ENCODE measurements at regions not wholly inside any gene's neighbourhood (a gene's known extent, or its start where the extent isn't known, plus 50 kb on each side); places are given as distances from the start of the nearest gene placed in this dataset.

DNA sequence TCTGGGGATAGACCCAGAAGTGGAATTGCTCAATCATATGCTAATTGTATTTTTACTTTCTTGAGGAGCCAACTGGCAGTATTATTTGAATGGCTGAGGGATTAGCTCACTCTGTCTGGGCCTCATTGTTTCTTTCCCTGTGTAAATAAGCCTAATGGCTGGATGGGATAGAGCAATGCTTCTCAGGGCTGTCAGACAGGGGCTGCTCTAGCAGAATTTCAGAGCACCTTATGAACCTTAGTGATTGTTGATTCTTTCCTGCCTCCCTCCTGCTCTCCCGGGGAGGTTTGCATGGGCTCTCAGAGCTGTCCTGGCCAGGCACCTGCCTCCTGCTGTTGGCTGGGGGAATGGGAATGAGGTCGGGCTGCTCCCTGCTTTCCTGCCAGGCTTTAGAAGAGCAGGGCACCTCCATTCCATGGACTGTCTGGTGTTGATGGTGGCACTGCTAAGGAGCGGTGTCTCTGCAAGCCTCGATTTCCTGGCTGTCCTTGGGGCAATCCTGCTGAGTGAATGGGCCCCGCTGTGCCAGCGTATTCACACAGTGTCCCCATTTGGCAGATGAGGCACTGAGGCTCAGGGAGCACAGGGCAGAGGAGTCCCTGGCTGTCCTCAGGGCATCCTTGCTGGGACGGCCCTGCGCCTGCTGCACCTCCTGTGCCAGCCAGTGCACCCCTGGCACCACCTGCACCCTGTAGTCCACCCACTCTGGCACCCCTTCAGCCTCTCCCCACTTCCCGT lies 468.2 kb upstream of the HS6ST1 start:
- Mint-ChIP-seq H3K9me3 (ENCODE audit: low read depth) (peaks cover 10% of the 10 kb centered on the region), H3K4me3 (no peak overlapping the region), H3K27me3 (no peaks in the 10 kb centered on the region), H3K4me1 (no peaks in the 10 kb centered on the region), H3K27ac (no peak overlapping the region), H3K36me3 (no peaks in the 10 kb centered on the region)
- ATAC-seq (no peak), DNase-seq (no peak)
- CTCF ChIA-PET, result no interaction called here

DNA sequence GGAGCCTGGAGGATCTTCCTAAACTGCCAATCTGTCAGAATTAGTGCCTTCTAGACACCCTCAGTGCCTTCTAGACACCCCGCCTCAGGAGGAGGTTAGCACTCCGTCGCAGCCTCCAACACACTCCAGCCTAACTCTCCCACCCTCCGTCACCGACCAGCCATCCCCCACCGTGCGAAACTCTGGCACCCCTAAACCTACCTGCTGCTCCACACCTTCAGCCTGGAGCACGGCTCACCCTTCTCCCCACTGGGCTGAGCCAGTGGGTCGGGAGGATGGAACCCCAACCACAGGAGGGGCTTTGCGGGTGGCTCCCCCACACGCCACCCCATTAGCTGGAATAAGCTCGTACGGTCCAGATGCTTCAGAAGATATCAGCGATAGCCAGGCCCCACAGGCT lies 468.9 kb upstream of the HS6ST1 start:
- H3K27ac Mint-ChIP-seq, result no peak overlapping the region
- no peak overlapping the region for H3K4me3 Mint-ChIP-seq
- no peaks in the 10 kb centered on the region for H3K27me3 Mint-ChIP-seq
- DNase-seq, result no peak
- H3K36me3 Mint-ChIP-seq, result no peaks in the 10 kb centered on the region
- H3K9me3 Mint-ChIP-seq (ENCODE audit: low read depth), result peaks cover 10% of the 10 kb centered on the region
- no peaks in the 10 kb centered on the region for H3K4me1 Mint-ChIP-seq
- no peak for ATAC-seq
- CTCF ChIA-PET, result no interaction called here

DNA sequence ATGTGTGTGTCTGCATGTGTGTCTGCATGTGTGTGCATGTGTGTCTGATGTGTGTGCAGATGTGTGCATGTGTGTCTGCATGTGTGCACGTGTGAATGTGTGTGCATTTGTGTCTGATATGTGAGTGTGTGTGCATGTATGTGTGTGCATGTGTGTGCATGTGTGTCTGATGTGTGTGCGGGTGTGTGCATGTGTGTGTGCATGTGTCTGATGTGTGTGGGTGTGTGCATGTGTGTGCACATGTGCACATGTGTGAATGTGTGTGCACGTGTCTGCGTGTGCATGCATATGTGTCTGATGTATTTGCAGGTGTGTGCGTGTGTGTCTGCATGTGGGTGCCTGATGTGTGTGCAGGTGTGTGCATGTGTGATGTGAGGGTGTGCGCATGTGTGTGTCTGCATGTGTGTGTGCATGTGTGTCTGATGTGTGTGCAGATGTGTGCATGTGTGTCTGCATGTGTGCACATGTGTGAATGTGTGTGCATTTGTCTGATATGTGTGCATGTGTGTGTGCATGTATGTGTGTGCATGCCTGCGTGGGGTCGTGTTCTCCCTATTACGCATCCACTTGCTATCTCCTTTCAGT lies 470.1 kb upstream of the HS6ST1 start:
- Mint-ChIP-seq H3K27ac (no peak overlapping the region), H3K4me1 (no peaks in the 10 kb centered on the region), H3K27me3 (no peaks in the 10 kb centered on the region), H3K36me3 (no peaks in the 10 kb centered on the region), H3K9me3 (ENCODE audit: low read depth) (peaks cover 10% of the 10 kb centered on the region), H3K4me3 (no peak overlapping the region)
- CTCF ChIA-PET, result no interaction called here
- peak; percentile 11 for DNase-seq
- ATAC-seq, result no peak

GRCh38 chr2:128789221-128789620 lies 470.6 kb upstream of the HS6ST1 start:
- peak; percentile 16 for DNase-seq

GRCh38 chr2:128789776-128790455 lies 471.2 kb upstream of the HS6ST1 start:
- peak; percentile 18 for DNase-seq
- Mint-ChIP-seq H3K27me3 (no peaks in the 10 kb centered on the region), H3K27ac (no peak overlapping the region), H3K36me3 (no peaks in the 10 kb centered on the region), H3K4me1 (no peaks in the 10 kb centered on the region), H3K4me3 (no peak overlapping the region), H3K9me3 (ENCODE audit: low read depth) (peaks cover 10% of the 10 kb centered on the region)
- no peak for ATAC-seq
- CTCF ChIA-PET, result no interaction called here

More at GRCh38 chr2:128789221-128789620, 470.6 kb upstream of the HS6ST1 start:
- ATAC-seq, result no peak
- CTCF ChIA-PET, result no interaction called here
- Mint-ChIP-seq H3K27ac (no peak overlapping the region), H3K4me1 (no peaks in the 10 kb centered on the region), H3K9me3 (ENCODE audit: low read depth) (peaks cover 10% of the 10 kb centered on the region), H3K27me3 (no peaks in the 10 kb centered on the region), H3K36me3 (no peaks in the 10 kb centered on the region), H3K4me3 (no peak overlapping the region)

- Mint-ChIP-seq H3K27ac (no peak overlapping the region), H3K4me1 (no peaks in the 10 kb centered on the region), H3K4me3 (no peak overlapping the region), H3K36me3 (no peaks in the 10 kb centered on the region), H3K27me3 (no peaks in the 10 kb centered on the region), H3K9me3 (ENCODE audit: low read depth) (peaks cover 10% of the 10 kb centered on the region)
- DNase-seq, result peak; percentile 35
- CTCF ChIA-PET, result no interaction called here
- ATAC-seq, result no peak
Measured at GRCh38 chr2:128790541-128791001, 471.9 kb upstream of the HS6ST1 start.

DNA sequence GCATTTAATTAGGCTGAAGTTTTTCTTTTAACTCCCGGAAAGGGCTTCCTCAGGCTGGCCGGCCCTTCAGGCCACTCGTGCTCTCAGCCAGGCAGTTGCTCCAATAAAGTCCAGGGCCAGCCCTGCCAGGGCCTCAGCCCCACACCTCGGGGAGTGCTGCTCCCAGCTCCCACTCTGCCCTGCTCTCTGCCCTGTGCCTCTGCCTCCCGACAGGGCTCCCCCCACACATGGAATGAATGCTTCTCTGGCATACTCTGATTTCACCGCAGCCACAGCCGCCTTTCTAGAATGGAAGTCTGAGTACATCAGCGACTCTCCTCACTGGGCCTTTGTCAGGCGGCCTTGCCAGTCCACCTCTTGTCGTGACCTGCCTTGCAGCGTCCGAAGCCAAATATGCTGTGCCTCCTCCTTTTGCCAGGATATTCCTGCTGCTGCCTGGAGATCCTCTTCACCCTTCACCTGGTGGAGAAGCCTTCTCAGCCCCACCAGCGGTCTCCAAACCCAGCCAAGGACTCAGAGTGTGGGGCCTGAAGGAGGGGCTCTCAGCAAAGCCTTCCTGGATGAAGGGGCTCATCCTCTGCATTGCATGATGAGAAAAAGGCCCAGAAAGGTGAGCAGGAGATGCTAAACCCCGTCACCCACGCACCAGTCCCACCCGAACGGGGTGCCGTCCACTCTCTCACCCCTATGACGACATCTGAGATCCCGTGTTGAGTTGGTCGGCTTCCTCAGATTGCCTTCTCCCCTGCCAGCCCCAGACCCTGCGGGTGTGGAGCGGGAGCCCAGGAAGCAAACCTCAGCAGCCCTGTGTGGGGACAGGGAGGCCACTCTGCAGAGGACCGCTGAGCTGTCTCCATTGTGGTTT lies 472.7 kb upstream of the HS6ST1 start:
- H3K4me1 Mint-ChIP-seq, result no peaks in the 10 kb centered on the region
- no peak for ATAC-seq
- no peaks in the 10 kb centered on the region for H3K36me3 Mint-ChIP-seq
- no peak overlapping the region for H3K27ac Mint-ChIP-seq
- H3K4me3 Mint-ChIP-seq, result no peak overlapping the region
- CTCF ChIA-PET, result no interaction called here
- DNase-seq, result peak; percentile 28
- peaks cover 10% of the 10 kb centered on the region for H3K9me3 Mint-ChIP-seq (ENCODE audit: low read depth)
- H3K27me3 Mint-ChIP-seq, result no peaks in the 10 kb centered on the region

- Mint-ChIP-seq H3K4me1 (no peaks in the 10 kb centered on the region), H3K4me3 (no peak overlapping the region), H3K36me3 (no peaks in the 10 kb centered on the region), H3K27me3 (no peaks in the 10 kb centered on the region), H3K9me3 (ENCODE audit: low read depth) (peaks cover 10% of the 10 kb centered on the region), H3K27ac (no peak overlapping the region)
- CTCF ChIA-PET, result no interaction called here
- DNase-seq (peak; percentile 29), ATAC-seq (no peak)
Measured at GRCh38 chr2:128791985-128792320, 473.3 kb upstream of the HS6ST1 start.

- CTCF ChIA-PET, result no interaction called here
- peak; percentile 12 for DNase-seq
- Mint-ChIP-seq H3K4me1 (no peaks in the 10 kb centered on the region), H3K4me3 (no peak overlapping the region), H3K27ac (no peak overlapping the region), H3K36me3 (no peaks in the 10 kb centered on the region), H3K27me3 (no peaks in the 10 kb centered on the region), H3K9me3 (ENCODE audit: low read depth) (peaks cover 10% of the 10 kb centered on the region)
- ATAC-seq, result no peak
Measured at GRCh38 chr2:128792476-128793054, 473.9 kb upstream of the HS6ST1 start.

- peaks cover 7% of the 10 kb centered on the region for H3K9me3 Mint-ChIP-seq (ENCODE audit: low read depth)
- H3K4me3 Mint-ChIP-seq, result no peak overlapping the region
- no peak for ATAC-seq
- H3K36me3 Mint-ChIP-seq, result no peaks in the 10 kb centered on the region
- DNase-seq, result peak; percentile 18
- H3K4me1 Mint-ChIP-seq, result no peaks in the 10 kb centered on the region
- no peak overlapping the region for H3K27ac Mint-ChIP-seq
- CTCF ChIA-PET, result no interaction called here
- no peaks in the 10 kb centered on the region for H3K27me3 Mint-ChIP-seq
Measured at GRCh38 chr2:128793404-128793803, 474.7 kb upstream of the HS6ST1 start.

- Mint-ChIP-seq H3K4me3 (no peak overlapping the region), H3K27me3 (no peaks in the 10 kb centered on the region), H3K9me3 (ENCODE audit: low read depth) (no peaks in the 10 kb centered on the region), H3K27ac (no peak overlapping the region), H3K4me1 (no peaks in the 10 kb centered on the region), H3K36me3 (no peaks in the 10 kb centered on the region)
- CTCF ChIA-PET, result no interaction called here
- peak; percentile 1 for DNase-seq
- ATAC-seq, result no peak
Measured at GRCh38 chr2:128794285-128794684, 475.6 kb upstream of the HS6ST1 start.

DNA sequence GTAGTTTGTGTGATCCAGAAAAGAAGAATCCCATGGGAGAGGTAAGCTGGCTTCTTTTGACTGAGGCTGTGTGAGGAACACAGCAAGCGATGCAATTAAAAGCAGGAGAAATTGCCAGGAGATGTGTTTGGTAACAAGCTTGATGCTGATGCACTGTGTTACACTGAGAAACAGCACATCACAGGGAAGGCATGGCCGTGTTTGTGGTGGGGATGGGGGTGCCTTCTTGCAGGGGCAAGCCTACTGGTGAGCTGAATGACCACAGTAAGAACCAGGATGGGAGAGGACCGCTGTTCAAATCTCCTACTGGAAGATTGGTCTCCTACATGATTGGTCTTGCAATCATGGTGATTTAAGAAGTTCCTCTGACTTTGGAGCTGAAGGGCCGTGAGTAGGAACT lies 477.7 kb upstream of the HS6ST1 start:
- peak; percentile 22 for DNase-seq
- CTCF ChIA-PET, result no interaction called here
- no peaks in the 10 kb centered on the region for H3K4me1 Mint-ChIP-seq
- H3K9me3 Mint-ChIP-seq (ENCODE audit: low read depth), result no peaks in the 10 kb centered on the region
- H3K4me3 Mint-ChIP-seq, result no peak overlapping the region
- H3K36me3 Mint-ChIP-seq, result no peaks in the 10 kb centered on the region
- no peak overlapping the region for H3K27ac Mint-ChIP-seq
- H3K27me3 Mint-ChIP-seq, result no peaks in the 10 kb centered on the region
- ATAC-seq, result no peak

- ATAC-seq (no peak), DNase-seq (no peak)
- H3K4me1 Mint-ChIP-seq, result no peaks in the 10 kb centered on the region
- H3K36me3 Mint-ChIP-seq, result no peaks in the 10 kb centered on the region
- no peaks in the 10 kb centered on the region for H3K27me3 Mint-ChIP-seq
- no peak overlapping the region for H3K27ac Mint-ChIP-seq
- CTCF ChIA-PET, result no interaction called here
- no peak overlapping the region for H3K4me3 Mint-ChIP-seq
- no peaks in the 10 kb centered on the region for H3K9me3 Mint-ChIP-seq (ENCODE audit: low read depth)
Measured at GRCh38 chr2:128797092-128797491, 478.4 kb upstream of the HS6ST1 start.

Data from activated CD8-positive, alpha-beta memory T cell treated with anti-CD3 and anti-CD28 coated beads, Interleukin-2, amount 10 ng/mL, durations not matched to agents 7 days and 5 days (primary cell).